ENCODE measurements at regions not wholly inside any gene's neighbourhood (a gene's known extent, or its start where the extent isn't known, plus 50 kb on each side); places are given as distances from the start of the nearest gene placed in this dataset.

DNA sequence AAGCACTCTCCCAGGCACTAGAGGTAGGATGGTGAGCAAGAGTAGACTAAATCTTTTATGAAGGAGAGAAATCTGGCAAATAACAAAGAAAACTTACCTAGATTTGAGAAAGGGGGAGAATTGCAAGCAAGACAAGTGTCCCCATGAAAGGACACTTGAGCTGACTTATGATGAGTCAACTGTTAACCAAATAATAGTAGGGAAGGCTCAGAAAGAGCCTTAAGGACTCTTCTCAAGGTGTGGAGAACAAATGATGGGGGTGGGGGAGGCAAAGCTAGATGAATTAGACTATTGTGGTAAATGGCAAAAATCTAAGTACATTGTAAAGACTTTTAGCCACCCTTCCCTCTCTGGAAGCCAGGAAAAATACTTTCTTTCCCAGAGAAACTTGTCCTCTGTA is 77.6 kb upstream of the RASA1 start:
- Histone ChIP-seq H3K36me3 (ENCODE audit: insufficient read depth, low read length) (no peaks in the 10 kb centered on the region), H3K9ac (ENCODE audit: low read length) (no peak overlapping the region), H3K27ac (ENCODE audit: low read length) (no peak overlapping the region), H3K9me2 (ENCODE audit: insufficient read depth, low read length) (no peaks in the 10 kb centered on the region), H3K9me3 (ENCODE audit: low read length) (no peaks in the 10 kb centered on the region), H3K4me3 (ENCODE audit: low read length) (no peak overlapping the region), H3K79me2 (replicated peaks; ENCODE audit: insufficient read depth, low read length) (no peaks in the 10 kb centered on the region), H3K4me2 (ENCODE audit: low read length) (no peak overlapping the region), H3K27me3 (ENCODE audit: insufficient read depth, low read depth, low read length) (no peaks in the 10 kb centered on the region), H4K20me1 (ENCODE audit: insufficient read depth) (no peaks in the 10 kb centered on the region), H3F3A (ENCODE audit: insufficient read depth, low read length, poor library complexity, severe bottlenecking) (no peaks in the 10 kb centered on the region), H2AFZ (ENCODE audit: low read depth, low read length) (no peak overlapping the region)
- TF ChIP-seq, protein P1, sequence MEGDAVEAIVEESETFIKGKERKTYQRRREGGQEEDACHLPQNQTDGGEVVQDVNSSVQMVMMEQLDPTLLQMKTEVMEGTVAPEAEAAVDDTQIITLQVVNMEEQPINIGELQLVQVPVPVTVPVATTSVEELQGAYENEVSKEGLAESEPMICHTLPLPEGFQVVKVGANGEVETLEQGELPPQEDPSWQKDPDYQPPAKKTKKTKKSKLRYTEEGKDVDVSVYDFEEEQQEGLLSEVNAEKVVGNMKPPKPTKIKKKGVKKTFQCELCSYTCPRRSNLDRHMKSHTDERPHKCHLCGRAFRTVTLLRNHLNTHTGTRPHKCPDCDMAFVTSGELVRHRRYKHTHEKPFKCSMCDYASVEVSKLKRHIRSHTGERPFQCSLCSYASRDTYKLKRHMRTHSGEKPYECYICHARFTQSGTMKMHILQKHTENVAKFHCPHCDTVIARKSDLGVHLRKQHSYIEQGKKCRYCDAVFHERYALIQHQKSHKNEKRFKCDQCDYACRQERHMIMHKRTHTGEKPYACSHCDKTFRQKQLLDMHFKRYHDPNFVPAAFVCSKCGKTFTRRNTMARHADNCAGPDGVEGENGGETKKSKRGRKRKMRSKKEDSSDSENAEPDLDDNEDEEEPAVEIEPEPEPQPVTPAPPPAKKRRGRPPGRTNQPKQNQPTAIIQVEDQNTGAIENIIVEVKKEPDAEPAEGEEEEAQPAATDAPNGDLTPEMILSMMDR (IDR thresholded peaks at IDR 0.05; ENCODE audit: poor library complexity, severe bottlenecking) = no peak
- TF ChIP-seq POLR2AphosphoS5 (IDR thresholded peaks at IDR 0.05) = no peak
- no peak for TF ChIP-seq RAD21 (conservative IDR thresholded peaks at IDR 0.05)
- no peak for TF ChIP-seq TAF1 (IDR thresholded peaks at IDR 0.05; ENCODE audit: low read depth)
- TF ChIP-seq, protein P2, sequence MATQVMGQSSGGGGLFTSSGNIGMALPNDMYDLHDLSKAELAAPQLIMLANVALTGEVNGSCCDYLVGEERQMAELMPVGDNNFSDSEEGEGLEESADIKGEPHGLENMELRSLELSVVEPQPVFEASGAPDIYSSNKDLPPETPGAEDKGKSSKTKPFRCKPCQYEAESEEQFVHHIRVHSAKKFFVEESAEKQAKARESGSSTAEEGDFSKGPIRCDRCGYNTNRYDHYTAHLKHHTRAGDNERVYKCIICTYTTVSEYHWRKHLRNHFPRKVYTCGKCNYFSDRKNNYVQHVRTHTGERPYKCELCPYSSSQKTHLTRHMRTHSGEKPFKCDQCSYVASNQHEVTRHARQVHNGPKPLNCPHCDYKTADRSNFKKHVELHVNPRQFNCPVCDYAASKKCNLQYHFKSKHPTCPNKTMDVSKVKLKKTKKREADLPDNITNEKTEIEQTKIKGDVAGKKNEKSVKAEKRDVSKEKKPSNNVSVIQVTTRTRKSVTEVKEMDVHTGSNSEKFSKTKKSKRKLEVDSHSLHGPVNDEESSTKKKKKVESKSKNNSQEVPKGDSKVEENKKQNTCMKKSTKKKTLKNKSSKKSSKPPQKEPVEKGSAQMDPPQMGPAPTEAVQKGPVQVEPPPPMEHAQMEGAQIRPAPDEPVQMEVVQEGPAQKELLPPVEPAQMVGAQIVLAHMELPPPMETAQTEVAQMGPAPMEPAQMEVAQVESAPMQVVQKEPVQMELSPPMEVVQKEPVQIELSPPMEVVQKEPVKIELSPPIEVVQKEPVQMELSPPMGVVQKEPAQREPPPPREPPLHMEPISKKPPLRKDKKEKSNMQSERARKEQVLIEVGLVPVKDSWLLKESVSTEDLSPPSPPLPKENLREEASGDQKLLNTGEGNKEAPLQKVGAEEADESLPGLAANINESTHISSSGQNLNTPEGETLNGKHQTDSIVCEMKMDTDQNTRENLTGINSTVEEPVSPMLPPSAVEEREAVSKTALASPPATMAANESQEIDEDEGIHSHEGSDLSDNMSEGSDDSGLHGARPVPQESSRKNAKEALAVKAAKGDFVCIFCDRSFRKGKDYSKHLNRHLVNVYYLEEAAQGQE (IDR thresholded peaks at IDR 0.05; ENCODE audit: borderline replicate concordance) = no peak
- no peak for TF ChIP-seq SMC3 (conservative IDR thresholded peaks at IDR 0.05; ENCODE audit: poor library complexity)

DNA sequence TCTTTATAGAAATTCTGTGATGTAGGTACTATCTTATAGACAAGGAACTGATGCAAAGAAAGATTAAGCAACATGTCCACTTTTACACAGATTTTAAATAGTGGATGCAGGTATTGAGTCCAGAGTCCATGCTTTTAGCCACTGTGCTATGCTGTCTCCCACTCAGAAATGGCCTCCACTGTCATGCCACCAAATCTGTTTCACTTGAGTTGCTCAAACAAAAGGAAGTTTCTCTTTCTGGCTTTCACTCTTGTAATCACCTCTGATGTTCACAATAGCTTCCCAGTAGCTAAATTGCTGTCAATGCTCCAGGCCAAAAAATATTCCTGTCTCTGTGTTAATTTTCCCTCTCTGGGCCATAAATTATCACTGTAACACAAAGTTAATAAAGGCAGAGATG is 77.0 kb upstream of the RASA1 start:
- Histone ChIP-seq H3F3A (ENCODE audit: insufficient read depth, low read length, poor library complexity, severe bottlenecking) (no peaks in the 10 kb centered on the region), H4K20me1 (ENCODE audit: insufficient read depth) (no peaks in the 10 kb centered on the region), H3K27ac (ENCODE audit: low read length) (no peak overlapping the region), H3K79me2 (replicated peaks; ENCODE audit: insufficient read depth, low read length) (no peaks in the 10 kb centered on the region), H3K4me2 (ENCODE audit: low read length) (no peak overlapping the region), H3K9ac (ENCODE audit: low read length) (no peak overlapping the region), H3K27me3 (ENCODE audit: insufficient read depth, low read depth, low read length) (no peaks in the 10 kb centered on the region), H3K36me3 (ENCODE audit: insufficient read depth, low read length) (no peaks in the 10 kb centered on the region), H3K9me2 (ENCODE audit: insufficient read depth, low read length) (no peaks in the 10 kb centered on the region), H2AFZ (ENCODE audit: low read depth, low read length) (no peak overlapping the region), H3K9me3 (ENCODE audit: low read length) (no peaks in the 10 kb centered on the region), H3K4me3 (ENCODE audit: low read length) (no peak overlapping the region)
- TF ChIP-seq, protein P1 (IDR thresholded peaks at IDR 0.05; ENCODE audit: poor library complexity, severe bottlenecking) = no peak
- TF ChIP-seq SMC3 (conservative IDR thresholded peaks at IDR 0.05; ENCODE audit: poor library complexity) (no peak), RAD21 (conservative IDR thresholded peaks at IDR 0.05) (no peak), EP300 (conservative IDR thresholded peaks at IDR 0.05; ENCODE audit: poor library complexity, severe bottlenecking) (no peak), POLR2AphosphoS5 (IDR thresholded peaks at IDR 0.05) (no peak), EZH2 (IDR thresholded peaks at IDR 0.05; ENCODE audit: borderline replicate concordance, insufficient read depth, low read length, poor library complexity, severe bottlenecking) (no peak), TAF1 (IDR thresholded peaks at IDR 0.05; ENCODE audit: low read depth) (no peak), MXI1 (conservative IDR thresholded peaks at IDR 0.05; ENCODE audit: poor library complexity, severe bottlenecking) (no peak)
- TF ChIP-seq, protein P2 (IDR thresholded peaks at IDR 0.05; ENCODE audit: borderline replicate concordance) = no peak

All from neural cell (in vitro differentiated cells).